ENCODE measurements at regions not wholly inside any gene's neighbourhood (a gene's known extent, or its start where the extent isn't known, plus 50 kb on each side); places are given as distances from the start of the nearest gene placed in this dataset.

DNA sequence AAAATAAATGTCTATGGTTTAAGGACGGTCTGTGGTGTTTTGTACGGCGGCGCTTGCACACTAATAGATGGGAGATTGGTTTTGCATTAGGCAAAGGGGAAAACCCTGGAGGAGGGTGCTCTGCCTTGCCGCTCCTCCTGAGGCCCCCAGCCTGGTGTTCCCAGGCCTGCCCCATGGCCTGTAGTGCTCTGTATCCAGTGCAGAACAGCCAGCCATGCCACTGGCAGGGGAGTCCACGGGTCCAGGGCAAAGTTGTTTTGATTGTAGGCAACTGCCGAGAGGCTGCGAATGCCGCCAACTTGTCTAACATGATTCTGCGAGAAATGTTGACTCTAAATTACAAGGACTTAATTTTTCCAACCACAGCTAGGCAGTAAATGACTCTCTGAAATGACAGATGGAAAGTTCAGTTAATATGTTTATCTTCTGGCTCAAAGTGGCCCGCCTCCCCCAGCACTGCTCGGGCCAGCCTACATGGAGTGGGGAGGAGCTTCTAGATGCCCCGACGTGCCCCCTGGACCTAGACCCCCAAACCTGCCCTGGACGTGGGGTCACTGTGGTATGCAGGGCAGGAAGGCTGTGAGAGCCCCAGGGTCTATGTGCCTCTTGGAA is 104.6 kb upstream of the GDF10 start:
- in situ Hi-C loops (cut with HindIII; ENCODE audit: low pct_unique_long_range_greater_than_20kb, low sequenced_read_pairs): no loop called here
- no peaks in the 10 kb centered on the region for H3K9me3 ChIP-seq (ENCODE audit: control insufficient read depth, insufficient read depth, low read depth, low read length)
- intact Hi-C loops (cut with micrococcal nuclease; ENCODE audit: unreplicated experiment): no loop called here
- no peaks in the 10 kb centered on the region for H3K36me3 ChIP-seq (ENCODE audit: control insufficient read depth, insufficient read depth, low read length)
- H3K27me3 ChIP-seq (ENCODE audit: control insufficient read depth, insufficient read depth, low read length): peaks cover 2% of the 10 kb centered on the region; the same call in 1 of the 2 replicates
- TF ChIP-seq, protein P1, sequence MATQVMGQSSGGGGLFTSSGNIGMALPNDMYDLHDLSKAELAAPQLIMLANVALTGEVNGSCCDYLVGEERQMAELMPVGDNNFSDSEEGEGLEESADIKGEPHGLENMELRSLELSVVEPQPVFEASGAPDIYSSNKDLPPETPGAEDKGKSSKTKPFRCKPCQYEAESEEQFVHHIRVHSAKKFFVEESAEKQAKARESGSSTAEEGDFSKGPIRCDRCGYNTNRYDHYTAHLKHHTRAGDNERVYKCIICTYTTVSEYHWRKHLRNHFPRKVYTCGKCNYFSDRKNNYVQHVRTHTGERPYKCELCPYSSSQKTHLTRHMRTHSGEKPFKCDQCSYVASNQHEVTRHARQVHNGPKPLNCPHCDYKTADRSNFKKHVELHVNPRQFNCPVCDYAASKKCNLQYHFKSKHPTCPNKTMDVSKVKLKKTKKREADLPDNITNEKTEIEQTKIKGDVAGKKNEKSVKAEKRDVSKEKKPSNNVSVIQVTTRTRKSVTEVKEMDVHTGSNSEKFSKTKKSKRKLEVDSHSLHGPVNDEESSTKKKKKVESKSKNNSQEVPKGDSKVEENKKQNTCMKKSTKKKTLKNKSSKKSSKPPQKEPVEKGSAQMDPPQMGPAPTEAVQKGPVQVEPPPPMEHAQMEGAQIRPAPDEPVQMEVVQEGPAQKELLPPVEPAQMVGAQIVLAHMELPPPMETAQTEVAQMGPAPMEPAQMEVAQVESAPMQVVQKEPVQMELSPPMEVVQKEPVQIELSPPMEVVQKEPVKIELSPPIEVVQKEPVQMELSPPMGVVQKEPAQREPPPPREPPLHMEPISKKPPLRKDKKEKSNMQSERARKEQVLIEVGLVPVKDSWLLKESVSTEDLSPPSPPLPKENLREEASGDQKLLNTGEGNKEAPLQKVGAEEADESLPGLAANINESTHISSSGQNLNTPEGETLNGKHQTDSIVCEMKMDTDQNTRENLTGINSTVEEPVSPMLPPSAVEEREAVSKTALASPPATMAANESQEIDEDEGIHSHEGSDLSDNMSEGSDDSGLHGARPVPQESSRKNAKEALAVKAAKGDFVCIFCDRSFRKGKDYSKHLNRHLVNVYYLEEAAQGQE (IDR thresholded peaks at IDR 0.05; ENCODE audit: insufficient read depth in 1 of 2, low read depth in 2 of 2, low read length in 1 of 2): no peak
- DNase-seq (ENCODE audit: low read depth, low spot score) (no peak), ATAC-seq (no peak)
- CTCF ChIA-PET: no interaction called here
- no TSS peak for BruUV-seq (replicated peaks)
- no peak overlapping the region for H3K27ac ChIP-seq (ENCODE audit: low read length)
- peaks cover 7% of the 10 kb centered on the region for H3K4me1 ChIP-seq (ENCODE audit: control insufficient read depth, insufficient read depth, low read length)
- POLR2A ChIA-PET: no interaction called here
- H3K4me3 ChIP-seq (ENCODE audit: low read depth in 2 of 2, low read length in 2 of 2): no peak overlapping the region

DNA sequence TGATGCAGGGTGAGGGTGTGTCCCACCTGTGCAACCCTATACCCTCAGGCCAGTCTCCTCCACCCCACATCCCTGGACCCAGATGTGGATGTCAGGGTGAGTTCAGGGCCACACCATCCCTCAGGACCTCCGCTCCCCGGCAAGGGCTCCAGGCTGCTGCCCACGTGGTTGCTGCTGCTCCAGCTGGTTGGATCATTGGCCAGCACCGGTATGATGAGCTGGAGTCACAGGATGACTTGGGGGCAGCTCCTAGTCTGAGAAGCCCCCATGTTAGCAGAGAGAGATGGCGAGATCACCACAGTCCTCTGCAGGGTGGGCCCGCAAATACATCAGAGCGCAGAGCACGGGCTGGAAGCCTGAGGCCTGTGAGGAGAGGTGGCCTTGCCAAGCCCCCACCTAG is 103.3 kb upstream of the GDF10 start:
- POLR2A ChIA-PET: no interaction called here
- ATAC-seq (no peak), DNase-seq (ENCODE audit: low read depth, low spot score) (no peak)
- Histone ChIP-seq H3K27me3 (ENCODE audit: control insufficient read depth, insufficient read depth, low read length) (peaks cover 2% of the 10 kb centered on the region; the same call in 1 of the 2 replicates), H3K9me3 (ENCODE audit: control insufficient read depth, insufficient read depth, low read depth, low read length) (no peaks in the 10 kb centered on the region), H3K4me1 (ENCODE audit: control insufficient read depth, insufficient read depth, low read length) (no peaks in the 10 kb centered on the region), H3K36me3 (ENCODE audit: control insufficient read depth, insufficient read depth, low read length) (no peaks in the 10 kb centered on the region), H3K4me3 (ENCODE audit: low read depth in 2 of 2, low read length in 2 of 2) (no peak overlapping the region), H3K27ac (ENCODE audit: low read length) (no peak overlapping the region)
- TF ChIP-seq CTCF (IDR thresholded peaks at IDR 0.05) (no peak), POLR2AphosphoS5 (IDR thresholded peaks at IDR 0.05; ENCODE audit: low read depth, low read length) (no peak), SIN3A (IDR thresholded peaks at IDR 0.05; ENCODE audit: borderline replicate concordance, insufficient read depth, low read depth, low read length) (no peak), TCF7L2 (IDR thresholded peaks at IDR 0.05; ENCODE audit: low read depth, low read length) (no peak)
- TF ChIP-seq, protein P1 (IDR thresholded peaks at IDR 0.05; ENCODE audit: insufficient read depth in 1 of 2, low read depth in 2 of 2, low read length in 1 of 2): no peak
- no TSS peak for BruUV-seq (replicated peaks)
- CTCF ChIA-PET: no interaction called here
- in situ Hi-C loops (cut with HindIII; ENCODE audit: low pct_unique_long_range_greater_than_20kb, low sequenced_read_pairs): no loop called here
- intact Hi-C loops (cut with micrococcal nuclease; ENCODE audit: unreplicated experiment): no loop called here
